Erythroblast (primary cell): ENCODE measurements at regions not wholly inside any gene's neighbourhood (a gene's known extent, or its start where the extent isn't known, plus 50 kb on each side); places are given as distances from the start of the nearest gene placed in this dataset.

Source experiments
- GATA1 ChIP-seq: IDR thresholded peaks from 2 replicates; pipeline ENCODE4 v1.6.1; 2011; ENCODE audit warnings: low read depth, mild to moderate bottlenecking, control low read depth, low read length, moderate library complexity
- POLR2A ChIP-seq: IDR thresholded peaks from 2 replicates; pipeline ENCODE4 v1.6.1; 2011; ENCODE audit warnings: mild to moderate bottlenecking, low read length

GRCh38 chr11:28459912-28460311 is 351.7 kb downstream of the METTL15 start:
- TF ChIP-seq GATA1 = no peak
- TF ChIP-seq POLR2A = no peak
